ENCODE measurements at regions not wholly inside any gene's neighbourhood (a gene's known extent, or its start where the extent isn't known, plus 50 kb on each side); places are given as distances from the start of the nearest gene placed in this dataset.
"Not testable (repeated sequence)": the region's sequence is repeated elsewhere in the genome, so short reads cannot be mapped to it uniquely, and the experiment has no call there.

- no peak for DNase-seq
Measured at GRCh38 chr12:17352164-17352563, 737.8 kb downstream of the RERGL start.

- DNase-seq, result no peak
Measured at GRCh38 chr12:17348311-17348710, 741.7 kb downstream of the RERGL start.

DNA sequence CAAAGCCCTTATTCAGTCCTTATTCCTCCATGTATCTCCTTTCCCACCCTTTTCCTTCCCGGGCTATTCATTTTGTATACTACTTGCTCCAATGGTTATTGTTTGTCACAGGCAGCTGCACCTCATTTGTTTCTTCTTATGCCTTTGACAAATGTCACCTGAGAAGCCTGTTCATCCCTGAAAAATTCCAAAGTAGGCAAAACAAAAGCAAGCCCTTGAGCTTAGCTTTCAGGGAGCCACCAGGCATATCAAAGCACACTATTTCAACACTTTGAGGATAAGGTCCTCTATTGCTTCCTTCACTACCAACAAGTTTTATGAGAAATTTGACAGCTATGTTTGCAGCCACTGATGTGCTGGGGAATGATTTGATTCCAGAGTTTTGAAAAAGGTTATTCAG, 738.7 kb upstream of the LMO3 start:
- no peak for DNase-seq

- no peak for DNase-seq
Measured at GRCh38 chr12:17342381-17342961, 736.5 kb upstream of the LMO3 start.

DNA sequence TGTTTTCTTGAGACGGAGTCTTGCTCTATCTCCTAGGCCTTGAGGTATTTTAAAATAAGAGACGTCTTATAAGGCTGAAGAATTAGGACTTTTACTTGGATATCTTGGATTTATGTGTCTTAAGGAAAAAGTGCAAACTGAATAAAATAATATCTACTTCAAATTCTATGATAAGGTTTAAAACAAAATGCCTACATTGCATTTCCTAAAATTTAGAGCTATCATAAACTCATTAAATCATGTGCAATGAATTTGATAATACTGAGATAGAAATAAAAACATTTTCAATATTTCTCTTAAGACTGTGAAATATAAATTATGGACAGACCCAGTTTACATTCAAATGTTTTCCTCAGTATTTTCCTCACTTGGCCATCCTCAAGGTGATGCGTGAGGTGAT, 729.5 kb upstream of the LMO3 start:
- DNase-seq, result no peak

DNA sequence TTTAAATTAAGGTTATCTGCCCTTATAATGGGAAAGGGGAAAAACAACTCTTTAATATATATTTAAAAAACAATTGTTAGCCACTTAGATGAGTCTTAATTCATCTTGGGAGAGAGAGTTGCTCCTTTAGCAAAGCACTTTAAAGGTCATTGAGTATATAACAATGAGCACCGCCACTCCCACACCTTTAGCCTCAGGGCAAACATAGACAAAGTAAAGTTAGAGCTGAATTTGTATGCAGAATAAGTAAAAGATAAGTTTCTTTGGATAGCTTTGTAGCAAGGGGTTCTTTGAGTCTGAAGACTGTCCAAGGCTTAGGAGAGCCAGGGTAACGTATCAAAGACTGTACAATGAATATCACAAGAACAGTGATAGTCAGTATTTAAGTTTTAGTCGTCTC, 728.8 kb upstream of the LMO3 start:
- DNase-seq, result no peak

DNA sequence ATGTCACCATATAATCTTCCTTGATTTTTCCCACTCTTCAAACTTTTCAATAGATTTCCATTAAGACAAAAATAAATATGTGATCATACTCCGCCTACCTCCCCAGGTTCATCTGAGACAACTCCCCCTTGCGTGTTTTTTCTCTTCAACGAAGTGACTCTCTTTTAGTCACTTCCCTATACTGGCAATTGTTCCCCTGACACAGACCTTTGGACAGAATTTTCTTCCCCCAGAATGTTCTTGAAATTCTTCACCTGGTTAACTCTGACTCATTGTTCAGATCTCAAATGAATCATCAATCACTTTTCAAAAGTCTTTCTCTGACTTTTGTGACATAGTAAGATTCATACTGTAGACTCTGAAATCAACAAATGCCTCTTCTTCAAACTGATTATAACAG, 727.3 kb upstream of the LMO3 start:
- no peak for DNase-seq

GRCh38 chr12:17326649-17327048, 720.7 kb upstream of the LMO3 start:
- no peak for DNase-seq

GRCh38 chr12:17322090-17322489, 716.1 kb upstream of the LMO3 start:
- no peak for DNase-seq

DNA sequence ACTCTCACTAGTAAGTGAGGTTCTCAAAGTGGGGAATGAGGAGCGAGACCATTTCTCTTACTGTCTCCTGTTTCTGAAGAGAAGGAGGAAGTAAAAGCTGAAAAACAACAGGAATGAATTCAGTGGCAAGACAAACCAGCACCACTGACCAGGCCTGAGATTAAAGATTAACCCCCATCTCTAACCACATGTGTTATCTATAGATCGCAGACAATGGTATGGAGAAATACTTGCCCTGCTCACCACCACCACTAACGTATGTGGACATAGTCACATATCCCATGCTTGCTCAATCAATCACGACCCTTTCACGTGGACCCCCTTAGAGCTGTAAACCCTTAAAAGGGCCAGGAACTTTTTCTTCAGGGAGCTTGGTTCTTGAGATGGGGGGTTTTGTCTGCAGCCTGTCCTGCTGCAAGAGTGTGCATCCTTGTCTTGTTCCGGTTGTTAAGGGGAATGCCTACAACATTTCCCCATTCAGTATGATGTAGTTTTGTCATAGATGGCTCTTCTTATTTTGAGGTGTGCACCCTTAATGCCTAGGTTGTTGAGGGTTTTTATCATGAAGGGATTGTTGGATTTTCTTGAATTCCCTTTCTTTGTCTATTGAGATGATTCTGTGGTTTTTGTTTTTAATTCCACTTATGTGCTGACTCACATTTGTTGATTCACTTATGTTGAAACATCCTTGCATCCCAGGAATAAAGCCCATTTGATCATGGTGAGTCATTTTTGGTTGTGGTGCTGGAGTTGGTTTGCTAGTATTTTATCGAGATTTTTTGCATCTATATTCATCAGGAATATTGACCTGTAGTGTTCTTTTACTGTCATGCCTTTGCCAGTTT, 698.8 kb upstream of the LMO3 start:
- DNase-seq, result no peak

DNA sequence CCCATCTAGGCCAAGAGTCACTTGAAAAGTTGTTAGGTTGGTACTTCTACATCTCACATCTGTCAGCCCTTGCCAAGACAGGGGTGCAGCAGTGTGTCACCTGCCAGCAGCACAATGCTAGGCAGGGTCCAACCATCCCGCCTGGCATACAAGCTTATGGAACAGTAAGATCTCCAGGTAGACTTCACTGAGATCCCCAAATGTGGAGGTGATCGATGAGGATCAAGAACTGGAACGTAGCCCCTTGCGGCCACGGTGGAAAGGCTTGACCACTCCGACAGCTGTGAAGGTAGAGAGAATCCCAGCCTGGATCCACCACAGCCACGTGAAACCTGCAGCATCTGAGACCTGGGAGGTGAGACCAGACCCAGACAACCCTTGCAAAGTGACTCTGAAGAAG, 696.0 kb upstream of the LMO3 start:
- no peak for DNase-seq

DNA sequence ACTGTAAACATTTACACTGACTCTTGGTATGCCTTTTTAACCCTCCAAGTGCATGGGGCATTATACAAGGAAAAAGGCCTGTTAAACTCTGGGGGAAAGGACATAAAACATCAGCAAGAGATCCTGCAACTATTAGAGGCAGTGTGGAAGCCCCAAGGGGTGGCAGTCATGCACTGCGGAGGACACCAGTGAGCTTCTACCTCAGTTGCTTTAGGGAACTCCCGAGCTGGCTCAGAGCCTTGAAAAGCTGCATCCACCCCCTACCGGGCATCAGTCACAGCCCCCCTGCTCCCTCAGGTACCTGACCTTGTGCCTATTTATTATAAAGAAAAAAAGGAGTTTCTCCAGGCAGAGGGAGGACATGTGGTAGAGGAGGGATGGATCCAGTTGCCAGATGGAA, 695.6 kb upstream of the LMO3 start:
- DNase-seq, result no peak

- DNase-seq, result no peak
Measured at GRCh38 chr12:17296882-17297281, 690.9 kb upstream of the LMO3 start.

- no peak for DNase-seq
Measured at GRCh38 chr12:17286874-17287273, 680.9 kb upstream of the LMO3 start.

DNA sequence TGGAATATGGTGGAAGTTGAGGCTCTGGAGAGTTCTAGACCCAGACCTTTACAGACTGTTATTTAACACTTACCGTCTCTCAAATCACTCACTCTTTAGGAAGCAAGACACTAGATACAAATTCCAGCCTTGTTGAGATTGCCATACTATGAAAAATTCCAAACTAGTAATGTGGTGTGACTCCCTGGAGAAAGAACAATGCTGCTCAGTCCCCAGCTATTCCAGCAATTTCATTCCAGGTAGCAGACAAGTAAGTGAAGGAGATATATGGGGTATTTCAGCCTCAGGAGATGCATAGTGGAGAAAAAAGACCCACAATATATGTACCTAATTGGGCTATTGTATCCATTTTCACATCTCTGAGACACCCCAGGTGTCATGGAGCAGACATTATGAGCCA, 678.9 kb upstream of the LMO3 start:
- no peak for DNase-seq

GRCh38 chr12:17283563-17283962, 677.6 kb upstream of the LMO3 start:
- DNase-seq, result no peak

DNA sequence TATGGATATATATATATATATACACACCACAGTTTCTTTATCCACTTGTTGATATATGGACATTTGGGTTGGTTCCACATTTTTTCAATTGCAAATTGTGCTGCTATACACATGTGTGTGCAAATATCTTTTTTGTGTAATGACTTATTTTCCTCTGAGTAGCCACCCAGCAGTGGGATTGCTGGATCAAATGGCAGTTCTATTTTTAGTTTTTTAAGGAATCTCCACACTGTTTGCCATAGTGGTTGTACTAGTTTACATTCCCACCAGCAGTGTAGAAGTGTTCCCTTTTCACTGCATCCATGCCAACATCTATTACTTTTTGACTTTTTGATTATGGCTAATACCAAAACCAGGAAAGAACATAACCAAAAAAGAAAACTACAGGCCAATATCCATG, 676.2 kb upstream of the LMO3 start:
- not testable (repeated sequence) for DNase-seq

DNA sequence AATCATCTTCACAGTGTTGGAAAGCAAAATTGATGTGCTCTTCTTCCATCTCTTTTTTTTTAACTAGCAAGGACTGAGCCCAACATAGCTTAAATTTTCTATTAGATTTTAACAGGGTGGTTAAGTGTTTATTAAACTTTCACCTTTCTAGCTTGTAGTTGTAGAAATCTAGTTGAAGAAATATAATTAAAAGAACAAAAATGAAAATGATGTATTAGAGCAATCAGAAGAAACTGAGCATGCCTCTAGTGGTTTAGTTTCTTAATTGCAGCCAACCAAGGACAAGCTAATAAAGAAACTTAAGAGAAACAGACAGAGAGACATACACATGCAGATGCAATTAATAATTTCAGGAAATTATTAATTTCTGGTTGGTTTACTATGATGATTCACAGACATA, 673.0 kb upstream of the LMO3 start:
- DNase-seq, result no peak

DNA sequence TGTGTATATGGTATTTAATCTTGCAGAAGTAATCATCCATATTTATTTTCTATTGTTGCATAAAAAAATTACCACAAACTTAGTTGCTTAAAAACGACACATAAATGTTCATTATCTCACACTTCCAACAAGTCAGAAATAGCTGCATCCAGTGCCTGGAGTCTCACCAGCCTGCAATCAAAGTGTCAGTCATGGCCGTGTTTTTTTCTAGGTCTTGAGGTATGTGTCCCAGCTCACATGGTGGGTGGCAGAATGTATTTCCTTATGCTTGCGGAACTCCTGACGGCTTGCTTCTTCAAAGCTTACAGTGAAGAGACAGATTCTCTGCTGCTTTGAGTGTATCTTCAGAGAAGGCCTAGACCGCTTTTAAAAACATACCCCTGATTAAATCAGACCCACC, 670.2 kb upstream of the LMO3 start:
- no peak for DNase-seq

DNA sequence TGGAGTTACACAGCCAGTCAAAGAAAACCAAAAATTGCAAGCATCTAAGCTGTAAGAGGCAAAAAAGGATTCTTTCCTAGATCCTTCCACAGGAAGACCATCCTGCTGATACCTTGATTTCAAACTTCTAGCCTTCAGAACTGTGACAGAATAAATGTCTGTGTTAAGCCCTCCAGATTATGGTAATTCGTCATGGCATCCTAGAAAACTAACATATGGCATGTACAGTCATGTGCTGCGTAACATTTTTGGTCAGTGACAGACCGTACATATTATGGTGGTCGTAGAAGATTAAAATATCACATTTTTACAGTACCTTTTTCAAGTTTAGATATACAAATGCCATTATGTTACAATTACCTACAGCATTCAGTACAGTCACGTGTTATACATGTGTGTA, 660.9 kb upstream of the LMO3 start:
- no peak for DNase-seq

- DNase-seq, result no peak
Measured at GRCh38 chr12:17264603-17265002, 658.6 kb upstream of the LMO3 start.

- DNase-seq, result no peak
Measured at GRCh38 chr12:17239874-17240273, 633.9 kb upstream of the LMO3 start.

DNA sequence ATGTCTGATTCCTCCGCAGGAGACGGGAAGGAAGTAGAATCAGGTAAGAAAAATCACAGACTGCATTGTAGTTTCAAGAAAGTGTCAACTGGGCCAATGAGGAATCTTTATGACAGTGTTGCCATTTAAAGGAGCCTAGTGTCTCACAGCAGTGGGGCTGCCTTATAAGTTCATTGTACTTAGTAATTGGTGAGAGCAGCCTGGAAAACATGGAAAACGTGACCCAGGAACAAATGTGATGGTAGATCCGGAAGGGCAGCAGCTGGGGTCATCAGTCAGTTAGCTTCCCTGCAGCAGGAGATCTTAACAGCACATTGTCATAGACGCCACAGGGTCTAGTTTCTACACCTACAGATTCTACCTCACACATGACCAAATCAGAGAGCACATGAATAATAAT, 630.0 kb upstream of the LMO3 start:
- DNase-seq, result no peak

GRCh38 chr12:17215759-17216570, 610.0 kb upstream of the LMO3 start:
- no peak for DNase-seq
